ENCODE measurements at regions not wholly inside any gene's neighbourhood (a gene's known extent, or its start where the extent isn't known, plus 50 kb on each side); places are given as distances from the start of the nearest gene placed in this dataset.

DNA sequence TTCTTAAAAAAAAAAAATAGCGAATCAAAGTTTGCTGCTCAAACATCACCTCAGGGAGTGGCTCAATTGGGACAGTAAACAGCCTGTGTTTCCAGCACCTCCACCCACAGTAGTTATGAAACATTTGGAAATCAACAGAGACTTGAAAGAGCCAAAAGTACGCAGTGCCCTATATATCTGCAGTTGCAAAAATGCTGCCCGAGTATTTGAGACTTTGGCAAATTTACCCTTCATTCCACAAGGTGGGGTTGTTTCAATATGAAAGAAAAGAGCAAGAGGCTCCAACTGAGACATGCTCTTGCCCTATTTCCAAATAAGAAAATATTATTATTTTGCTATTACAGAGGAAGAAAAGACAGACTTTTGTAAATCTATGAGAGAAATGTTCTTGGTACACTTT lies 851.1 kb upstream of the RAG2 start:
- no peak for TF ChIP-seq POLR2A (IDR thresholded peaks at IDR 0.05)
- no peak for TF ChIP-seq CTCF (IDR thresholded peaks at IDR 0.05 in 8 of 11, conservative IDR thresholded peaks at IDR 0.05 in 3 of 11)
- no peak for TF ChIP-seq POLR2AphosphoS5 (IDR thresholded peaks at IDR 0.05)

All from spleen (tissue), 7 donors.